H1 (cell line): ENCODE measurements at regions not wholly inside any gene's neighbourhood (a gene's known extent, or its start where the extent isn't known, plus 50 kb on each side); places are given as distances from the start of the nearest gene placed in this dataset.

Experiments used
- CTCF ChIA-PET: fragments of 300-600 bp; sonication (Branson Sonifier 250); formaldehyde crosslinking; loops from one replicate; lab custom pipeline; 2021; ENCODE audit not compliant: partially characterized antibody; lab: Charles Lee
- POLR2A ChIA-PET: fragments of 300-600 bp; sonication (Branson Sonifier 250); formaldehyde crosslinking; loops from one replicate; lab custom pipeline; 2021; ENCODE audit warnings: inconsistent platforms; ENCODE audit not compliant: partially characterized antibody; lab: Charles Lee
- DNase-seq, 2 experiments: peaks; one replicate each; pipeline versions ENCODE4 v3.0.0 to v3.0.0-alpha.2; 2010 to 2022; ENCODE audit warnings: low spot score in 2 of 2, low read depth in 1 of 2, mixed read lengths in 1 of 2
- FAIRE-seq: peaks from 2 replicates; lab custom pipeline; 2011; peaks lifted over from hg19 to GRCh38; lab: Jason Lieb, UNC
- H2AFZ ChIP-seq: 2 replicates; pipeline ENCODE4 v1.8.1; 2012; ENCODE audit warnings: low read length, inconsistent platforms
- H2AK5ac ChIP-seq: 2 replicates; pipeline ENCODE4 v1.6.1; 2013; ENCODE audit warnings: low read depth, low read length
- H2BK120ac ChIP-seq: replicated peaks from 2 replicates; pipeline ENCODE3; 2013; ENCODE audit warnings: low read depth, low read length, inconsistent platforms
- H2BK12ac ChIP-seq: 2 replicates; pipeline ENCODE4 v1.6.1; 2013; ENCODE audit warnings: low read depth, low read length
- H2BK15ac ChIP-seq: 2 replicates; pipeline ENCODE4 v1.6.1; 2013; ENCODE audit warnings: low read length
- H2BK20ac ChIP-seq: 2 replicates; pipeline ENCODE4 v1.6.1; 2013; ENCODE audit warnings: low read length
- H2BK5ac ChIP-seq: 2 replicates; pipeline ENCODE4 v1.6.1; 2013; ENCODE audit warnings: low read depth, low read length
- H3K14ac ChIP-seq: 2 replicates; pipeline ENCODE4 v1.6.1; 2013; ENCODE audit warnings: inconsistent platforms; ENCODE audit not compliant: insufficient read length
- H3K18ac ChIP-seq: 2 replicates; pipeline ENCODE4 v1.6.1; 2013; ENCODE audit warnings: low read length; ENCODE audit errors: extremely low read depth
- H3K23ac ChIP-seq: 2 replicates; pipeline ENCODE4 v1.6.1; 2013; ENCODE audit warnings: inconsistent platforms; ENCODE audit not compliant: insufficient read length
- H3K23me2 ChIP-seq: 2 replicates; pipeline ENCODE4 v1.6.1; 2013; ENCODE audit warnings: low read depth, low read length
- H3K27ac ChIP-seq: 2 replicates; pipeline ENCODE4 v1.6.1; 2011; ENCODE audit warnings: low read depth, low read length, inconsistent platforms
- H3K27me3 ChIP-seq, 4 experiments: replicated peaks in 1 of 4; 1 replicate in 1 of 4; 2 replicates in 3 of 4; pipeline versions ENCODE4 v1.6.1 to v1.8.1; 2011 to 2013; ENCODE audit warnings: low read length in 3 of 4, mild to moderate bottlenecking in 3 of 4, inconsistent platforms in 2 of 4, mixed read lengths in 2 of 4, moderate library complexity in 1 of 4; ENCODE audit not compliant: control insufficient read depth in 3 of 4, insufficient read depth in 3 of 4; ENCODE audit errors: extremely low read depth in 1 of 4
- H3K36me3 ChIP-seq, 4 experiments: 2 replicates each; pipeline versions ENCODE4 v1.6.1 to v1.8.1; 2011 to 2013; ENCODE audit warnings: mild to moderate bottlenecking in 4 of 4, low read length in 3 of 4, moderate library complexity in 2 of 4, control low read depth in 1 of 4, inconsistent platforms in 1 of 4; ENCODE audit not compliant: insufficient read depth in 4 of 4, control insufficient read depth in 2 of 4
- H3K4ac ChIP-seq: replicated peaks from 2 replicates; pipeline ENCODE3; 2013; ENCODE audit warnings: low read length, low read depth, mixed read lengths, inconsistent platforms; ENCODE audit not compliant: insufficient read length
- H3K4me1 ChIP-seq, 4 experiments: replicated peaks in 1 of 4; 1 replicate in 1 of 4; 2 replicates in 3 of 4; pipeline versions ENCODE4 v1.6.1 to v1.8.1; 2011 to 2013; ENCODE audit warnings: low read length in 3 of 4, inconsistent platforms in 2 of 4, mixed read lengths in 1 of 4; ENCODE audit not compliant: insufficient read depth in 4 of 4, control insufficient read depth in 3 of 4
- H3K4me2 ChIP-seq, 2 experiments: 2 replicates each; pipeline versions ENCODE4 v1.6.1 to v1.8.1; 2011 to 2013; ENCODE audit warnings: low read depth in 2 of 2, low read length in 2 of 2, control low read depth in 1 of 2, inconsistent platforms in 1 of 2, mild to moderate bottlenecking in 1 of 2; ENCODE audit not compliant: insufficient read depth in 1 of 2
- H3K4me3 ChIP-seq, 4 experiments: fragments of 200-600, 300-600 bp in 1 of 4; sonication (generic), shearing (Covaris generic), sonication (Bioruptor Twin) in 1 of 4; 2 replicates each; pipeline versions ENCODE4 v1.5.1 to v1.8.1; 2011 to 2016; ENCODE audit warnings: low read length in 4 of 4, low read depth in 3 of 4, control low read depth in 2 of 4, inconsistent platforms in 2 of 4, mild to moderate bottlenecking in 2 of 4, mixed read lengths in 1 of 4, moderate library complexity in 1 of 4; ENCODE audit not compliant: insufficient read depth in 2 of 4; ENCODE audit errors: extremely low read depth in 1 of 4
- H3K56ac ChIP-seq: replicated peaks from 2 replicates; pipeline ENCODE3; 2013; ENCODE audit warnings: low read depth, mild to moderate bottlenecking, mixed read lengths, low read length, inconsistent platforms; ENCODE audit not compliant: insufficient read length
- H3K79me1 ChIP-seq: 2 replicates; pipeline ENCODE4 v1.6.1; 2013; ENCODE audit warnings: low read depth, low read length, control low read depth
- H3K79me2 ChIP-seq, 2 experiments: 2 replicates each; pipeline versions ENCODE4 v1.6.1 to v1.8.1; 2012 to 2013; ENCODE audit warnings: low read length in 2 of 2, mild to moderate bottlenecking in 2 of 2, inconsistent platforms in 1 of 2; ENCODE audit not compliant: insufficient read depth in 2 of 2, control insufficient read depth in 1 of 2
- H3K9ac ChIP-seq, 4 experiments: replicated peaks in 1 of 4; 1 replicate in 1 of 4; 2 replicates in 3 of 4; pipeline versions ENCODE4 v1.6.1 to v1.8.1; 2011 to 2013; ENCODE audit warnings: low read depth in 3 of 4, low read length in 3 of 4, control low read depth in 2 of 4, mild to moderate bottlenecking in 2 of 4, moderate library complexity in 2 of 4, inconsistent platforms in 1 of 4; ENCODE audit errors: extremely low read depth in 1 of 4
- H3K9me3 ChIP-seq, 2 experiments: 2 replicates each; pipeline versions ENCODE4 v1.6.1 to v1.8.1; 2012 to 2013; ENCODE audit warnings: mild to moderate bottlenecking in 2 of 2, moderate library complexity in 2 of 2, control low read depth in 1 of 2, inconsistent platforms in 1 of 2, low read depth in 1 of 2, low read length in 1 of 2, mixed read lengths in 1 of 2; ENCODE audit not compliant: insufficient read depth in 2 of 2
- H4K20me1 ChIP-seq, 2 experiments: replicated peaks in 1 of 2; 2 replicates each; pipeline versions ENCODE3 to v1.8.1; 2011 to 2013; ENCODE audit warnings: inconsistent platforms in 2 of 2, low read length in 2 of 2, mild to moderate bottlenecking in 1 of 2; ENCODE audit not compliant: insufficient read depth in 2 of 2, control insufficient read depth in 1 of 2
- H4K5ac ChIP-seq: 2 replicates; pipeline ENCODE4 v1.6.1; 2013; ENCODE audit warnings: low read length, low read depth, mixed read lengths, inconsistent platforms; ENCODE audit not compliant: insufficient read length
- H4K8ac ChIP-seq: 2 replicates; pipeline ENCODE4 v1.8.0; 2013; ENCODE audit warnings: mild to moderate bottlenecking, moderate library complexity, low read length, inconsistent platforms; ENCODE audit not compliant: insufficient read depth; ENCODE audit errors: extremely low read depth
- H4K91ac ChIP-seq: replicated peaks from 2 replicates; pipeline ENCODE3; 2013; ENCODE audit warnings: low read length, mixed read lengths, inconsistent platforms; ENCODE audit not compliant: insufficient read length
- BRCA1 ChIP-seq: IDR thresholded peaks from 2 replicates; pipeline ENCODE4 v1.6.1; 2012; ENCODE audit warnings: low read depth, low read length, improper control_type of control experiment
- CBX5 ChIP-seq: fragments of 300-800, 300-1000 bp; sonication (generic); IDR thresholded peaks from 2 replicates; pipeline ENCODE4 v1.7.1; 2016; ENCODE audit warnings: antibody characterized with exemption, low read length, low read depth
- CEBPB ChIP-seq: IDR thresholded peaks from 2 replicates; pipeline ENCODE4 v1.6.1; 2012; ENCODE audit warnings: low read depth, low read length
- CHD1 ChIP-seq: IDR thresholded peaks from 2 replicates; pipeline ENCODE4 v1.6.1; 2012; ENCODE audit warnings: low read depth, low read length, improper control_type of control experiment
- CHD2 ChIP-seq: IDR thresholded peaks from 2 replicates; pipeline ENCODE4 v1.6.1; 2012; ENCODE audit warnings: low read length, improper control_type of control experiment
- CREB1 ChIP-seq: IDR thresholded peaks from 2 replicates; pipeline ENCODE4 v1.6.1; 2012; ENCODE audit warnings: inconsistent platforms
- EP300 ChIP-seq, 2 experiments: IDR thresholded peaks; 1 replicate in 1 of 2; 2 replicates in 1 of 2; pipeline ENCODE4 v1.6.1; 2011 to 2012; ENCODE audit warnings: low read depth in 2 of 2, low read length in 2 of 2, mild to moderate bottlenecking in 2 of 2, borderline replicate concordance in 1 of 2, inconsistent platforms in 1 of 2, moderate library complexity in 1 of 2
- EZH2 ChIP-seq: fragments of 200-600 bp; sonication (generic); IDR thresholded peaks from 2 replicates; pipeline ENCODE4 v1.7.1; 2012; ENCODE audit warnings: low read depth, mild to moderate bottlenecking, moderate library complexity, low read length, inconsistent platforms; ENCODE audit not compliant: severe bottlenecking
- FOSL1 ChIP-seq: IDR thresholded peaks from 2 replicates; pipeline ENCODE4 v1.6.1; 2011; ENCODE audit warnings: mild to moderate bottlenecking, low read depth, low read length, moderate library complexity; ENCODE audit not compliant: insufficient read depth
- JUND ChIP-seq: IDR thresholded peaks from 2 replicates; pipeline ENCODE4 v1.6.1; 2011; ENCODE audit warnings: mild to moderate bottlenecking, improper control_type of control experiment, low read length
- KDM1A ChIP-seq: fragments of 200-600, 300-600 bp; sonication (generic); IDR thresholded peaks from 2 replicates; pipeline ENCODE4 v1.7.1; 2016; ENCODE audit warnings: mild to moderate bottlenecking, low read length, borderline replicate concordance
- MAFK ChIP-seq: IDR thresholded peaks from 2 replicates; pipeline ENCODE4 v1.6.1; 2012; ENCODE audit warnings: low read depth, mild to moderate bottlenecking, improper control_type of control experiment, low read length
- NANOG ChIP-seq: IDR thresholded peaks from 2 replicates; pipeline ENCODE4 v1.6.1; 2011; ENCODE audit warnings: low read length, low read depth, mild to moderate bottlenecking, inconsistent platforms; ENCODE audit not compliant: insufficient read depth, poor library complexity, severe bottlenecking
- POLR2AphosphoS5 ChIP-seq: IDR thresholded peaks from 2 replicates; pipeline ENCODE4 v1.6.1; 2011; ENCODE audit warnings: low read depth, low read length
- RBBP5 ChIP-seq: IDR thresholded peaks from 2 replicates; pipeline ENCODE4 v1.7.1; 2012; ENCODE audit warnings: low read depth, mild to moderate bottlenecking, inconsistent platforms, low read length, moderate library complexity, borderline replicate concordance
- WGBS, 2 experiments: shearing (Covaris generic) in 1 of 2; methylation state at CpG; one replicate each; pipeline versions ENCODE4 v1.1.6 to v1.1.7; 2013 to 2015; ENCODE audit warnings: low lambda C conversion rate in 2 of 2, mixed read lengths in 2 of 2, inconsistent platforms in 1 of 2, low coverage in 1 of 2, missing lambda C conversion rate in 1 of 2; ENCODE audit not compliant: insufficient replicate concordance in 2 of 2, insufficient coverage in 1 of 2, insufficient read length in 1 of 2; ENCODE audit errors: extremely low coverage in 1 of 2, missing lambda C conversion rate in 1 of 2; 5-methylcytosine and 5-hydroxymethylcytosine counted together

DNA sequence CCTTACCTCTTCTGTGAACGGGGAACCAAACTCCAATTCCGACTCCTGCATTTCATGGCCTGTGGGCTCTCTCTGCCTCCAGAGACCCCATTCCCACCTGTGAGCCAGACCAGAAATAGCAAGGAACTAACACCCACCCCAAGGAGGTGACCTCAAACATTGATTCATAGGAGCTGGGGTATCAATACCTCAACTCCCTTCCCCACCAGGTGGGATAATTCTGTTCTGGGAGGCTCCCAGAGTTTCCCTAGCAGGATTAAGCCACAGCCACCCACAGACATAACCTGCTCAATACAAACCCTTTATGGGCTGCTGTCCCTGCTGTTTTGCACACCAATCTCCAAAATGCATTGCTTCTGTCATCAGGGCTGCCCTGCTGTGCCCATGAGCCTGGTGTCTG, 59.6 kb upstream of the FOXF1 start:
- Histone ChIP-seq H4K8ac (no peak overlapping the region), H2BK12ac (no peak overlapping the region), H3K27ac (no peak overlapping the region), H2AK5ac (no peak overlapping the region), H3K9me3 (peaks cover 0 to 2% of the 10 kb centered on the region in 2 experiments; a peak in 1 of 4 replicates), H2BK20ac (no peak overlapping the region), H3K14ac (no peak overlapping the region), H4K5ac (no peak overlapping the region), H3K23me2 (no peaks in the 10 kb centered on the region), H3K4me1 (no peaks in the 10 kb centered on the region), H3K9ac (no peak overlapping the region), H3K4me2 (no peak overlapping the region), H3K79me1 (no peaks in the 10 kb centered on the region), H2AFZ (no peak overlapping the region), H2BK15ac (no peak overlapping the region), H3K27me3 (no peaks in the 10 kb centered on the region; a peak in 1 of 7 replicates), H3K4ac (no peak overlapping the region), H3K36me3 (no peaks in the 10 kb centered on the region), H3K18ac (no peak overlapping the region), H3K4me3 (no peak overlapping the region), H2BK120ac (no peak overlapping the region), H3K56ac (no peak overlapping the region), H3K79me2 (no peaks in the 10 kb centered on the region), H3K23ac (no peak overlapping the region), H4K20me1 (no peaks in the 10 kb centered on the region), H2BK5ac (no peak overlapping the region), H4K91ac (no peak overlapping the region)
- WGBS, 2 experiments = 76% methylated on average over 2 of the region's 2 CpGs; no CpG with 5 or more reads in 1 of the 2 experiments
- FAIRE-seq (no peak), DNase-seq (no peak)
- CTCF ChIA-PET = no interaction called here
- POLR2A ChIA-PET = no interaction called here
- TF ChIP-seq EP300 (IDR thresholded peaks at IDR 0.05; ENCODE audit: borderline replicate concordance in 1 of 2, low read depth in 2 of 2, low read length in 2 of 2) (no peak), KDM1A (no peak), NANOG (no peak), CBX5 (no peak), CHD1 (no peak), RBBP5 (no peak), CEBPB (no peak), POLR2AphosphoS5 (no peak), CHD2 (no peak), BRCA1 (no peak), CREB1 (no peak), EZH2 (no peak), MAFK (no peak), JUND (no peak), FOSL1 (no peak)
